IMR-90 (cell line): ENCODE measurements at regions not wholly inside any gene's neighbourhood (a gene's known extent, or its start where the extent isn't known, plus 50 kb on each side); places are given as distances from the start of the nearest gene placed in this dataset.

Experiments
- ATAC-seq: fragments of 200-7000 bp; cut with Tn5 transposase; 2 replicates; pipeline ENCODE4 v1.9.1; 2020; ENCODE audit warnings: low read depth, mild to moderate bottlenecking, moderate library complexity
- BruUV-seq: library from RNA; stranded (reverse); fragments of 400-500 nt; replicated peaks from 2 replicates; lab custom pipeline; 2021; lab: Mats Ljungman, UMichigan
- CTCF ChIA-PET: fragments of 300-600 bp; formaldehyde crosslinking; extraction: SDS; loops from one replicate; lab custom pipeline; 2021; ENCODE audit warnings: antibody characterized with exemption; lab: Yijun Ruan, JAX
- POLR2A ChIA-PET: fragments of 300-600 bp; sonication (Branson Sonifier 250); formaldehyde crosslinking; loops from one replicate; lab custom pipeline; 2022; ENCODE audit warnings: antibody characterized with exemption; ENCODE audit not compliant: unreplicated experiment; lab: Charles Lee
- DNase-seq: peaks from one replicate; pipeline ENCODE4 v3.0.0; 2013
- H2AFZ ChIP-seq: replicated peaks from 2 replicates; pipeline ENCODE3; 2013; ENCODE audit warnings: low read length, mild to moderate bottlenecking; ENCODE audit not compliant: poor library complexity
- H2AK5ac ChIP-seq: 2 replicates; pipeline ENCODE4 v1.6.1; 2013; ENCODE audit warnings: low read depth, low read length, inconsistent platforms
- H2AK9ac ChIP-seq: replicated peaks from 2 replicates; pipeline ENCODE3; 2013; ENCODE audit warnings: mild to moderate bottlenecking, low read depth, low read length, moderate library complexity; ENCODE audit not compliant: poor library complexity
- H2BK120ac ChIP-seq: 2 replicates; pipeline ENCODE4 v1.6.1; 2013; ENCODE audit warnings: low read depth, low read length, inconsistent platforms
- H2BK15ac ChIP-seq: 3 replicates; pipeline ENCODE4 v1.6.1; 2013; ENCODE audit warnings: low read depth, low read length, inconsistent platforms
- H2BK20ac ChIP-seq: 2 replicates; pipeline ENCODE4 v1.6.1; 2013; ENCODE audit warnings: low read depth, mild to moderate bottlenecking, inconsistent platforms, low read length, moderate library complexity
- H2BK5ac ChIP-seq: 2 replicates; pipeline ENCODE4 v1.6.1; 2013; ENCODE audit warnings: mild to moderate bottlenecking, low read depth, low read length, inconsistent platforms; ENCODE audit not compliant: poor library complexity, severe bottlenecking
- H3K14ac ChIP-seq: replicated peaks from 2 replicates; pipeline ENCODE4 v1.6.1; 2013; ENCODE audit warnings: low read depth, low read length, inconsistent platforms
- H3K18ac ChIP-seq: 2 replicates; pipeline ENCODE4 v1.6.1; 2013; ENCODE audit warnings: low read depth, low read length, control low read depth
- H3K23ac ChIP-seq: 2 replicates; pipeline ENCODE4 v1.6.1; 2013; ENCODE audit warnings: low read depth, low read length, inconsistent platforms
- H3K27ac ChIP-seq: 2 replicates; pipeline ENCODE4 v1.5.1; 2013; ENCODE audit warnings: mild to moderate bottlenecking, control low read depth, low read length; ENCODE audit not compliant: insufficient read depth
- H3K27me3 ChIP-seq: 2 replicates; pipeline ENCODE4 v1.6.1; 2013; ENCODE audit warnings: low read length; ENCODE audit not compliant: control insufficient read depth, insufficient read depth
- H3K36me3 ChIP-seq: 2 replicates; pipeline ENCODE4 v1.6.1; 2013; ENCODE audit warnings: low read length, mixed read lengths; ENCODE audit not compliant: control insufficient read depth, insufficient read depth
- H3K4ac ChIP-seq: 2 replicates; pipeline ENCODE4 v1.6.1; 2013; ENCODE audit warnings: low read depth, low read length, inconsistent platforms
- H3K4me1 ChIP-seq: 2 replicates; pipeline ENCODE4 v1.6.1; 2013; ENCODE audit warnings: low read length, mixed read lengths; ENCODE audit not compliant: control insufficient read depth, insufficient read depth
- H3K4me2 ChIP-seq: 2 replicates; pipeline ENCODE4 v1.6.1; 2013; ENCODE audit warnings: low read depth, mild to moderate bottlenecking, control low read depth, low read length, moderate library complexity
- H3K4me3 ChIP-seq: 2 replicates; pipeline ENCODE4 v1.5.1; 2013; ENCODE audit warnings: low read depth, mild to moderate bottlenecking, control low read depth, low read length, moderate library complexity; ENCODE audit not compliant: insufficient read depth
- H3K56ac ChIP-seq: 2 replicates; pipeline ENCODE4 v1.6.1; 2013; ENCODE audit warnings: low read length, inconsistent platforms; ENCODE audit not compliant: insufficient read depth; ENCODE audit errors: extremely low read depth
- H3K79me1 ChIP-seq, 2 experiments: 2 replicates each; pipeline ENCODE4 v1.6.1; 2013; ENCODE audit warnings: low read length in 2 of 2, inconsistent platforms in 1 of 2, low read depth in 1 of 2
- H3K9ac ChIP-seq: 2 replicates; pipeline ENCODE4 v1.6.1; 2013; ENCODE audit warnings: low read depth, low read length, control low read depth
- H3K9me1 ChIP-seq: 2 replicates; pipeline ENCODE4 v1.6.1; 2013; ENCODE audit warnings: low read length, inconsistent platforms; ENCODE audit not compliant: insufficient read depth
- H3K9me3 ChIP-seq: 2 replicates; pipeline ENCODE4 v1.6.1; 2013; ENCODE audit warnings: low read length; ENCODE audit not compliant: control insufficient read depth, insufficient read depth
- H4K20me1 ChIP-seq: 2 replicates; pipeline ENCODE4 v1.6.1; 2013; ENCODE audit warnings: low read length, inconsistent platforms; ENCODE audit not compliant: insufficient read depth
- H4K5ac ChIP-seq: 2 replicates; pipeline ENCODE4 v1.6.1; 2013; ENCODE audit warnings: mild to moderate bottlenecking, low read depth, low read length, control low read depth
- H4K8ac ChIP-seq, 2 experiments: 2 replicates each; pipeline ENCODE4 v1.6.1; 2013; ENCODE audit warnings: low read depth in 2 of 2, low read length in 2 of 2, control low read depth in 1 of 2, inconsistent platforms in 1 of 2
- H4K91ac ChIP-seq: 2 replicates; pipeline ENCODE4 v1.6.1; 2013; ENCODE audit warnings: low read depth, low read length, inconsistent platforms; ENCODE audit not compliant: insufficient read depth
- BHLHE40 ChIP-seq: fragments of 150-350 bp; IDR thresholded peaks from 2 replicates; pipeline ENCODE4 v1.6.1; 2016; ENCODE audit warnings: mild to moderate bottlenecking, low read depth, low read length
- CEBPB ChIP-seq: IDR thresholded peaks from 2 replicates; pipeline ENCODE4 v1.6.1; 2012; ENCODE audit warnings: low read depth, low read length, improper control_type of control experiment
- CHD1 ChIP-seq: IDR thresholded peaks from 2 replicates; pipeline ENCODE4 v1.6.1; 2012; ENCODE audit warnings: low read depth, low read length, improper control_type of control experiment
- CTCF ChIP-seq: conservative IDR thresholded peaks from 2 replicates; pipeline ENCODE4 v1.5.1; 2012; ENCODE audit warnings: mild to moderate bottlenecking, low read depth, low read length, improper control_type of control experiment
- FOS ChIP-seq: fragments of 150-350 bp; IDR thresholded peaks from 2 replicates; pipeline ENCODE4 v1.6.1; 2016; ENCODE audit warnings: low read depth, low read length
- MAZ ChIP-seq: IDR thresholded peaks from 2 replicates; pipeline ENCODE4 v1.6.1; 2012; ENCODE audit warnings: low read depth, mild to moderate bottlenecking, low read length, improper control_type of control experiment, moderate library complexity, borderline replicate concordance
- MXI1 ChIP-seq: IDR thresholded peaks from 2 replicates; pipeline ENCODE4 v1.6.1; 2012; ENCODE audit warnings: low read depth, mild to moderate bottlenecking, low read length, moderate library complexity, borderline replicate concordance
- NFE2L2 ChIP-seq: fragments of 150-350 bp; IDR thresholded peaks from 2 replicates; pipeline ENCODE4 v1.6.1; 2016; ENCODE audit warnings: low read depth, mild to moderate bottlenecking, low read length
- POLR2A ChIP-seq: IDR thresholded peaks from 2 replicates; pipeline ENCODE4 v1.6.1; 2012; ENCODE audit warnings: mild to moderate bottlenecking, low read depth, low read length
- RAD21 ChIP-seq: IDR thresholded peaks from 2 replicates; pipeline ENCODE4 v1.6.1; 2012; ENCODE audit warnings: low read length, improper control_type of control experiment
- RCOR1 ChIP-seq: IDR thresholded peaks from 2 replicates; pipeline ENCODE4 v1.6.1; 2012; ENCODE audit warnings: mild to moderate bottlenecking, low read length, improper control_type of control experiment; ENCODE audit not compliant: insufficient replicate concordance
- RFX5 ChIP-seq: IDR thresholded peaks from 2 replicates; pipeline ENCODE4 v1.8.0; 2012; ENCODE audit warnings: low read depth, mild to moderate bottlenecking, low read length, moderate library complexity
- SMC3 ChIP-seq: fragments of 150-350 bp; IDR thresholded peaks from 2 replicates; pipeline ENCODE4 v1.6.1; 2016; ENCODE audit warnings: low read depth, mild to moderate bottlenecking, antibody characterized with exemption, low read length, moderate library complexity
- dilution Hi-C: fragments of 300-500 bp; cut with HindIII; formaldehyde crosslinking; loops from one replicate; pipeline ENCODE4 v1.14.3; 2018; ENCODE audit warnings: low sequenced_read_pairs; ENCODE audit not compliant: unreplicated experiment
- in situ Hi-C: fragments of 300-500 bp; cut with MboI; formaldehyde crosslinking; loops from 3 replicates; pipeline ENCODE4 v1.14.3; 2019; ENCODE audit warnings: low sequenced_read_pairs, inconsistent platforms, mixed read lengths
- intact Hi-C: fragments of 100-400 bp; cut with micrococcal nuclease; formaldehyde crosslinking; loops from 2 replicates; pipeline ENCODE4 v1.10.0; 2022
- TF ChIP-seq, protein P1 (sequence below): fragments of 150-350 bp; IDR thresholded peaks from 2 replicates; pipeline ENCODE4 v1.6.1; 2016; ENCODE audit warnings: low read depth, mild to moderate bottlenecking, low read length, moderate library complexity, borderline replicate concordance
- TF ChIP-seq, protein P2 (sequence below): fragments of 150-350 bp; IDR thresholded peaks from 2 replicates; pipeline ENCODE4 v1.6.1; 2017; ENCODE audit warnings: mild to moderate bottlenecking, antibody characterized with exemption, low read length, low read depth

DNA sequence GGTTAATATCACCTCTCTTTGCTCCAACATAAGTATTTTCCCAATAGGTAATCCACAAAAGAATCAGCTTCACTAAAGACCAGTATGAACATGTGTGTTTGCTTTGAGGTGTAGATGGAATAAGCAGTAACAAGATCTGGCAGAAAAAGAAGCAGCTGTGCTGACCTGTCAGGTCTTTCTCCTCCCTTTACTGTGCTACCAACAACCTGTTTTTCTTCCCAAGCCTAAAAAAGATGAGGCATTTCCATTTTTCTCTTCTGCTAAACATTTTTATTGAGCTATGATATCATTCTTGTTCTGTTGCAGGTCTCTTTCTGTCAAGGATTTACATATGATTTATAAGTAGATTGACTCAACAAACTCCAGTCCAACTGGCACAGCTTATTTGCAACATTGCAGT is 315.2 kb upstream of the GLI3 start:
- ATAC-seq (no peak), DNase-seq (no peak)
- no peak overlapping the region for H3K18ac ChIP-seq
- no peaks in the 10 kb centered on the region for H3K9me1 ChIP-seq
- H3K4me2 ChIP-seq: no peak overlapping the region
- no peak overlapping the region for H2BK120ac ChIP-seq
- no peak overlapping the region for H2AK9ac ChIP-seq
- TF ChIP-seq POLR2A: no peak
- TF ChIP-seq RFX5: no peak
- no peak for TF ChIP-seq NFE2L2
- TF ChIP-seq MAZ: no peak
- no peak for TF ChIP-seq SMC3
- no peak for TF ChIP-seq RCOR1
- TF ChIP-seq CTCF: no peak
- no peak for TF ChIP-seq BHLHE40
- TF ChIP-seq, protein P1, sequence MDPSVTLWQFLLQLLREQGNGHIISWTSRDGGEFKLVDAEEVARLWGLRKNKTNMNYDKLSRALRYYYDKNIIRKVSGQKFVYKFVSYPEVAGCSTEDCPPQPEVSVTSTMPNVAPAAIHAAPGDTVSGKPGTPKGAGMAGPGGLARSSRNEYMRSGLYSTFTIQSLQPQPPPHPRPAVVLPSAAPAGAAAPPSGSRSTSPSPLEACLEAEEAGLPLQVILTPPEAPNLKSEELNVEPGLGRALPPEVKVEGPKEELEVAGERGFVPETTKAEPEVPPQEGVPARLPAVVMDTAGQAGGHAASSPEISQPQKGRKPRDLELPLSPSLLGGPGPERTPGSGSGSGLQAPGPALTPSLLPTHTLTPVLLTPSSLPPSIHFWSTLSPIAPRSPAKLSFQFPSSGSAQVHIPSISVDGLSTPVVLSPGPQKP: no peak
- TF ChIP-seq CEBPB: no peak
- TF ChIP-seq, protein P2, sequence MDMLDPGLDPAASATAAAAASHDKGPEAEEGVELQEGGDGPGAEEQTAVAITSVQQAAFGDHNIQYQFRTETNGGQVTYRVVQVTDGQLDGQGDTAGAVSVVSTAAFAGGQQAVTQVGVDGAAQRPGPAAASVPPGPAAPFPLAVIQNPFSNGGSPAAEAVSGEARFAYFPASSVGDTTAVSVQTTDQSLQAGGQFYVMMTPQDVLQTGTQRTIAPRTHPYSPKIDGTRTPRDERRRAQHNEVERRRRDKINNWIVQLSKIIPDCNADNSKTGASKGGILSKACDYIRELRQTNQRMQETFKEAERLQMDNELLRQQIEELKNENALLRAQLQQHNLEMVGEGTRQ: no peak
- TF ChIP-seq MXI1: no peak
- no peak for TF ChIP-seq FOS
- no peak for TF ChIP-seq CHD1
- no peak for TF ChIP-seq RAD21
- no peak overlapping the region for H3K27ac ChIP-seq
- H3K4me3 ChIP-seq: no peak overlapping the region
- H3K9me3 ChIP-seq: no peaks in the 10 kb centered on the region
- H3K56ac ChIP-seq: no peak overlapping the region
- intact Hi-C loops: no loop called here
- no peak overlapping the region for H2AK5ac ChIP-seq
- no peak overlapping the region for H2BK15ac ChIP-seq
- no peak overlapping the region for H3K14ac ChIP-seq
- no peaks in the 10 kb centered on the region for H3K36me3 ChIP-seq
- no peak overlapping the region for H4K8ac ChIP-seq
- H3K9ac ChIP-seq: no peak overlapping the region
- no peaks in the 10 kb centered on the region for H4K20me1 ChIP-seq
- H2AFZ ChIP-seq: no peak overlapping the region
- H4K91ac ChIP-seq: no peak overlapping the region
- no peak overlapping the region for H2BK5ac ChIP-seq
- no TSS peak for BruUV-seq
- no peak overlapping the region for H3K4ac ChIP-seq
- H3K27me3 ChIP-seq: no peaks in the 10 kb centered on the region
- no peaks in the 10 kb centered on the region for H3K4me1 ChIP-seq
- in situ Hi-C loops: no loop called here
- POLR2A ChIA-PET: no interaction called here
- dilution Hi-C loops: no loop called here
- H3K79me1 ChIP-seq: no peaks in the 10 kb centered on the region
- no peak overlapping the region for H3K23ac ChIP-seq
- no peak overlapping the region for H2BK20ac ChIP-seq
- CTCF ChIA-PET: no interaction called here
- H4K5ac ChIP-seq: no peak overlapping the region
